Naive thymus-derived CD8-positive, alpha-beta T cell (primary cell): ENCODE measurements at regions not wholly inside any gene's neighbourhood (a gene's known extent, or its start where the extent isn't known, plus 50 kb on each side); places are given as distances from the start of the nearest gene placed in this dataset.
"Not testable (repeated sequence)": the region's sequence is repeated elsewhere in the genome, so short reads cannot be mapped to it uniquely, and the experiment has no call there.

Experiments used
- ATAC-seq, 2 donors: fragments of 150-1000 bp; cut with Tn5 transposase in 1 of 2; sonication (Bioruptor Pico), chemical (Tn5 transposase) in 1 of 2; 1 replicate in 1 of 2; 2 replicates in 1 of 2; pipeline ENCODE4 v1.10.0; 2021; ENCODE audit warnings: mild to moderate bottlenecking in 2 of 2, moderate library complexity in 2 of 2
- POLR2A ChIA-PET: fragments of 350-600 bp; sonication (Branson Sonifier 250); formaldehyde crosslinking; loops from one replicate; lab custom pipeline; 2021; ENCODE audit warnings: antibody characterized with exemption; lab: Charles Lee
- DNase-seq, 10 donors: peaks; one replicate each; pipeline versions ENCODE4 v3.0.0 to v3.0.0-alpha.2; 2020 to 2022
- H3K27ac Mint-ChIP-seq, 10 donors: one replicate each; pipeline ENCODE4 v1.8.0; 2020 to 2022; ENCODE audit warnings: mild to moderate bottlenecking in 10 of 10, mixed read lengths in 10 of 10, moderate library complexity in 4 of 10, inconsistent platforms in 1 of 10
- H3K27me3 Mint-ChIP-seq, 5 donors: one replicate each; pipeline ENCODE4 v1.8.0; 2021 to 2022; ENCODE audit warnings: mixed read lengths in 5 of 5
- H3K36me3 Mint-ChIP-seq, 3 donors: one replicate each; pipeline ENCODE4 v1.8.0; 2020 to 2022; ENCODE audit warnings: mixed read lengths in 3 of 3, mild to moderate bottlenecking in 2 of 3, inconsistent platforms in 1 of 3
- H3K4me1 Mint-ChIP-seq, 4 donors: one replicate each; pipeline ENCODE4 v1.8.0; 2021 to 2022; ENCODE audit warnings: mixed read lengths in 4 of 4
- H3K4me3 Mint-ChIP-seq, 10 donors: one replicate each; pipeline ENCODE4 v1.8.0; 2020 to 2022; ENCODE audit warnings: mild to moderate bottlenecking in 10 of 10, mixed read lengths in 10 of 10, moderate library complexity in 6 of 10, inconsistent platforms in 1 of 10
- H3K9me3 Mint-ChIP-seq, 9 donors: one replicate each; pipeline ENCODE4 v1.8.0; 2020 to 2022; ENCODE audit warnings: mixed read lengths in 9 of 9, mild to moderate bottlenecking in 3 of 9, inconsistent platforms in 1 of 9, moderate library complexity in 1 of 9

GRCh38 chr2:114119862-114120261 is 230.0 kb downstream of the ACTR3 start:
- Mint-ChIP-seq H3K27ac (no peak overlapping the region), H3K36me3 (no peaks in the 10 kb centered on the region), H3K4me1 (no peaks in the 10 kb centered on the region), H3K4me3 (no peak overlapping the region), H3K27me3 (peaks cover 8 to 22% (median 9%) of the 10 kb centered on the region in 5 donors), H3K9me3 (no peaks in the 10 kb centered on the region)
- ATAC-seq, result no peak
- DNase-seq, result no peak
- POLR2A ChIA-PET, result no interaction called here

- Mint-ChIP-seq H3K36me3 (no peaks in the 10 kb centered on the region), H3K4me3 (no peak overlapping the region), H3K27me3 (peaks cover 6 to 14% (median 8%) of the 10 kb centered on the region in 5 donors), H3K27ac (no peak overlapping the region), H3K9me3 (no peaks in the 10 kb centered on the region), H3K4me1 (no peaks in the 10 kb centered on the region)
- POLR2A ChIA-PET, result no interaction called here
- DNase-seq (no peak), ATAC-seq (no peak)
Observed at GRCh38 chr2:114122930-114123329, 233.0 kb downstream of the ACTR3 start.

- POLR2A ChIA-PET, result no interaction called here
- no peak overlapping the region for H3K27ac Mint-ChIP-seq
- peaks cover 6 to 22% (median 14%) of the 10 kb centered on the region in 5 donors for H3K27me3 Mint-ChIP-seq
- H3K4me3 Mint-ChIP-seq, result no peak overlapping the region
- ATAC-seq, result no peak
- DNase-seq, result no peak
- no peaks in the 10 kb centered on the region for H3K36me3 Mint-ChIP-seq
- no peaks in the 10 kb centered on the region for H3K9me3 Mint-ChIP-seq
- H3K4me1 Mint-ChIP-seq, result no peaks in the 10 kb centered on the region
Observed at GRCh38 chr2:114123925-114124324, 234.0 kb downstream of the ACTR3 start.

- Mint-ChIP-seq H3K27me3 (peaks cover 11 to 55% (median 17%) of the 10 kb centered on the region in 5 donors), H3K9me3 (peaks cover 0 to 3% (median 0%) of the 10 kb centered on the region in 9 donors), H3K4me1 (no peaks in the 10 kb centered on the region), H3K36me3 (no peaks in the 10 kb centered on the region), H3K27ac (peak overlapping the region in 1 of 10 donors; percentile 1), H3K4me3 (no peak overlapping the region)
- POLR2A ChIA-PET, result no interaction called here
- ATAC-seq (no peak), DNase-seq (no peak)
Observed at GRCh38 chr2:114127372-114127771, 237.5 kb downstream of the ACTR3 start.

GRCh38 chr2:114128263-114128662 is 238.4 kb downstream of the ACTR3 start:
- no peaks in the 10 kb centered on the region for H3K36me3 Mint-ChIP-seq
- DNase-seq (no peak), ATAC-seq (no peak)
- peaks cover 10 to 61% (median 16%) of the 10 kb centered on the region in 5 donors for H3K27me3 Mint-ChIP-seq
- peaks cover 0 to 3% (median 0%) of the 10 kb centered on the region in 9 donors for H3K9me3 Mint-ChIP-seq
- POLR2A ChIA-PET, result no interaction called here
- H3K27ac Mint-ChIP-seq, result no peak overlapping the region
- H3K4me1 Mint-ChIP-seq, result no peaks in the 10 kb centered on the region
- H3K4me3 Mint-ChIP-seq, result no peak overlapping the region

- H3K4me3 Mint-ChIP-seq, result no peak overlapping the region
- H3K4me1 Mint-ChIP-seq, result no peaks in the 10 kb centered on the region
- peaks cover 10 to 57% (median 14%) of the 10 kb centered on the region in 5 donors for H3K27me3 Mint-ChIP-seq
- peaks cover 0 to 3% (median 0%) of the 10 kb centered on the region in 9 donors for H3K9me3 Mint-ChIP-seq
- POLR2A ChIA-PET, result no interaction called here
- H3K27ac Mint-ChIP-seq, result no peak overlapping the region
- DNase-seq (no peak), ATAC-seq (no peak)
- no peaks in the 10 kb centered on the region for H3K36me3 Mint-ChIP-seq
Observed at GRCh38 chr2:114128725-114129124, 238.8 kb downstream of the ACTR3 start.

GRCh38 chr2:114132050-114132449 is 242.2 kb downstream of the ACTR3 start:
- H3K9me3 Mint-ChIP-seq, H3K4me3 Mint-ChIP-seq, H3K36me3 Mint-ChIP-seq, POLR2A ChIA-PET, ATAC-seq, H3K4me1 Mint-ChIP-seq, H3K27ac Mint-ChIP-seq, DNase-seq: not testable (repeated sequence)
- H3K27me3 Mint-ChIP-seq, result peaks cover 7 to 57% (median 14%) of the 10 kb centered on the region in 5 donors

- H3K9me3 Mint-ChIP-seq, result peaks cover 0 to 13% (median 0%) of the 10 kb centered on the region in 9 donors
- H3K27ac Mint-ChIP-seq, result no peak overlapping the region
- H3K36me3 Mint-ChIP-seq, result no peaks in the 10 kb centered on the region
- H3K4me1 Mint-ChIP-seq, result no peaks in the 10 kb centered on the region
- H3K27me3 Mint-ChIP-seq, result peaks cover 3 to 40% (median 8%) of the 10 kb centered on the region in 5 donors
- H3K4me3 Mint-ChIP-seq, result no peak overlapping the region
- DNase-seq, result no peak
- no peak for ATAC-seq
- POLR2A ChIA-PET, result no interaction called here
Observed at GRCh38 chr2:114134146-114134545, 244.3 kb downstream of the ACTR3 start.

- H3K4me3 Mint-ChIP-seq, result no peak overlapping the region
- H3K9me3 Mint-ChIP-seq, result peaks cover 0 to 13% (median 0%) of the 10 kb centered on the region in 9 donors
- H3K27me3 Mint-ChIP-seq, result peaks cover 1 to 13% (median 6%) of the 10 kb centered on the region in 5 donors
- no peak overlapping the region for H3K27ac Mint-ChIP-seq
- no peak for DNase-seq
- H3K36me3 Mint-ChIP-seq, result no peaks in the 10 kb centered on the region
- POLR2A ChIA-PET, result no interaction called here
- no peak for ATAC-seq
- no peaks in the 10 kb centered on the region for H3K4me1 Mint-ChIP-seq
Observed at GRCh38 chr2:114139542-114139941, 249.7 kb downstream of the ACTR3 start.

- Mint-ChIP-seq H3K4me1 (no peaks in the 10 kb centered on the region), H3K27ac (no peak overlapping the region), H3K27me3 (peaks cover 4 to 32% (median 15%) of the 10 kb centered on the region in 5 donors), H3K36me3 (no peaks in the 10 kb centered on the region), H3K9me3 (no peaks in the 10 kb centered on the region), H3K4me3 (no peak overlapping the region)
- POLR2A ChIA-PET, result no interaction called here
- DNase-seq (no peak), ATAC-seq (no peak)
Observed at GRCh38 chr2:114156366-114157056, 266.6 kb downstream of the ACTR3 start.

GRCh38 chr2:114157057-114157385 is 267.1 kb downstream of the ACTR3 start:
- no peak for DNase-seq
- H3K4me3 Mint-ChIP-seq, result no peak overlapping the region

GRCh38 chr2:114160263-114160981 is 270.5 kb downstream of the ACTR3 start:
- POLR2A ChIA-PET, result no interaction called here
- peaks cover 0 to 3% (median 0%) of the 10 kb centered on the region in 9 donors for H3K9me3 Mint-ChIP-seq
- no peaks in the 10 kb centered on the region for H3K4me1 Mint-ChIP-seq
- DNase-seq (no peak), ATAC-seq (no peak)
- no peak overlapping the region for H3K27ac Mint-ChIP-seq
- peaks cover 0 to 3% (median 0%) of the 10 kb centered on the region in 3 donors for H3K36me3 Mint-ChIP-seq
- H3K27me3 Mint-ChIP-seq, result peaks cover 0 to 28% (median 12%) of the 10 kb centered on the region in 5 donors
- H3K4me3 Mint-ChIP-seq, result no peak overlapping the region

More at GRCh38 chr2:114157057-114157385, 267.1 kb downstream of the ACTR3 start:
- POLR2A ChIA-PET, result no interaction called here
- H3K27me3 Mint-ChIP-seq, result peaks cover 4 to 32% (median 12%) of the 10 kb centered on the region in 5 donors
- H3K9me3 Mint-ChIP-seq, result no peaks in the 10 kb centered on the region
- no peak for ATAC-seq
- no peaks in the 10 kb centered on the region for H3K36me3 Mint-ChIP-seq
- no peaks in the 10 kb centered on the region for H3K4me1 Mint-ChIP-seq
- no peak overlapping the region for H3K27ac Mint-ChIP-seq

GRCh38 chr2:114161371-114161770 is 271.5 kb downstream of the ACTR3 start:
- no peaks in the 10 kb centered on the region for H3K4me1 Mint-ChIP-seq
- no peak for DNase-seq
- no peak for ATAC-seq
- H3K9me3 Mint-ChIP-seq, result peaks cover 0 to 3% (median 0%) of the 10 kb centered on the region in 9 donors
- no peak overlapping the region for H3K4me3 Mint-ChIP-seq
- POLR2A ChIA-PET, result no interaction called here
- H3K36me3 Mint-ChIP-seq, result peaks cover 0 to 3% (median 0%) of the 10 kb centered on the region in 3 donors
- H3K27ac Mint-ChIP-seq, result no peak overlapping the region
- peaks cover 5 to 30% (median 10%) of the 10 kb centered on the region in 5 donors for H3K27me3 Mint-ChIP-seq
